H9 (cell line): ENCODE measurements at regions not wholly inside any gene's neighbourhood (a gene's known extent, or its start where the extent isn't known, plus 50 kb on each side); places are given as distances from the start of the nearest gene placed in this dataset.

Source experiments
- DNase-seq: peaks from one replicate; pipeline ENCODE4 v3.0.0-alpha.2; 2017
- H2AFZ ChIP-seq: one replicate; pipeline ENCODE4 v1.6.1; 2013; ENCODE audit warnings: mild to moderate bottlenecking, low read length, control low read depth, moderate library complexity
- H2AK5ac ChIP-seq: 2 replicates; pipeline ENCODE4 v1.6.1; 2013; ENCODE audit warnings: low read length, control low read depth, mixed read lengths; ENCODE audit not compliant: insufficient read length
- H2BK120ac ChIP-seq: one replicate; pipeline ENCODE4 v1.6.1; 2013; ENCODE audit warnings: low read depth, mild to moderate bottlenecking, low read length, control low read depth, inconsistent platforms; ENCODE audit not compliant: poor library complexity, severe bottlenecking
- H2BK12ac ChIP-seq: 2 replicates; pipeline ENCODE4 v1.6.1; 2013; ENCODE audit warnings: low read length, control low read depth, mixed read lengths, low read depth; ENCODE audit not compliant: insufficient read length
- H2BK15ac ChIP-seq: 2 replicates; pipeline ENCODE4 v1.6.1; 2013; ENCODE audit warnings: low read depth, low read length, control low read depth
- H2BK20ac ChIP-seq: one replicate; pipeline ENCODE4 v1.6.1; 2013; ENCODE audit warnings: low read depth, mild to moderate bottlenecking, low read length, control low read depth, inconsistent platforms; ENCODE audit not compliant: poor library complexity, severe bottlenecking
- H2BK5ac ChIP-seq: 2 replicates; pipeline ENCODE4 v1.6.1; 2013; ENCODE audit warnings: low read length, control low read depth, mixed read lengths; ENCODE audit not compliant: insufficient read length
- H3K14ac ChIP-seq: 2 replicates; pipeline ENCODE4 v1.6.1; 2013; ENCODE audit warnings: low read length, control low read depth; ENCODE audit not compliant: insufficient read depth
- H3K18ac ChIP-seq: 2 replicates; pipeline ENCODE4 v1.6.1; 2013; ENCODE audit warnings: low read depth, mild to moderate bottlenecking, mixed read lengths, low read length, control low read depth; ENCODE audit not compliant: insufficient read length
- H3K23ac ChIP-seq: 2 replicates; pipeline ENCODE4 v1.6.1; 2013; ENCODE audit warnings: low read length, control low read depth, mixed read lengths, low read depth; ENCODE audit not compliant: insufficient read length
- H3K23me2 ChIP-seq: 2 replicates; pipeline ENCODE4 v1.6.1; 2013; ENCODE audit warnings: low read depth, mild to moderate bottlenecking, mixed read lengths, low read length, control low read depth; ENCODE audit not compliant: insufficient read length, poor library complexity, severe bottlenecking
- H3K27ac ChIP-seq: 2 replicates; pipeline ENCODE4 v1.5.1; 2013; ENCODE audit warnings: low read length, control low read depth, mixed read lengths, low read depth; ENCODE audit not compliant: insufficient read length
- H3K27me3 ChIP-seq: 2 replicates; pipeline ENCODE4 v1.6.1; 2013; ENCODE audit warnings: low read length, control low read depth, inconsistent platforms; ENCODE audit not compliant: insufficient read depth
- H3K4ac ChIP-seq: 2 replicates; pipeline ENCODE4 v1.6.1; 2013; ENCODE audit warnings: low read depth, mild to moderate bottlenecking, control low read depth, inconsistent platforms, low read length, moderate library complexity
- H3K4me1 ChIP-seq: 2 replicates; pipeline ENCODE4 v1.6.1; 2013; ENCODE audit warnings: low read length, control low read depth, inconsistent platforms; ENCODE audit not compliant: insufficient read depth
- H3K4me2 ChIP-seq: 2 replicates; pipeline ENCODE4 v1.6.1; 2013; ENCODE audit warnings: low read length, control low read depth, mixed read lengths; ENCODE audit not compliant: insufficient read length, insufficient read depth
- H3K56ac ChIP-seq: 2 replicates; pipeline ENCODE4 v1.6.1; 2013; ENCODE audit warnings: low read depth, mild to moderate bottlenecking, mixed read lengths, low read length, control low read depth; ENCODE audit not compliant: insufficient read length
- H3K79me1 ChIP-seq: 2 replicates; pipeline ENCODE4 v1.6.1; 2013; ENCODE audit warnings: low read depth, mild to moderate bottlenecking, moderate library complexity, low read length, control low read depth, inconsistent platforms; ENCODE audit not compliant: insufficient read depth, poor library complexity, severe bottlenecking
- H3K79me2 ChIP-seq: 2 replicates; pipeline ENCODE4 v1.6.1; 2013; ENCODE audit warnings: low read length, control low read depth, inconsistent platforms; ENCODE audit not compliant: insufficient read depth
- H3K9ac ChIP-seq: 2 replicates; pipeline ENCODE4 v1.6.1; 2013; ENCODE audit warnings: low read length, control low read depth, mixed read lengths; ENCODE audit not compliant: insufficient read length; ENCODE audit errors: extremely low read depth
- H3K9me3 ChIP-seq: one replicate; pipeline ENCODE4 v1.6.1; 2013; ENCODE audit warnings: low read depth, low read length, inconsistent platforms; ENCODE audit not compliant: control insufficient read depth
- H3T11ph ChIP-seq: one replicate; pipeline ENCODE4 v1.6.1; 2013; ENCODE audit warnings: mild to moderate bottlenecking, low read length, control low read depth, inconsistent platforms
- H4K20me1 ChIP-seq: one replicate; pipeline ENCODE4 v1.6.1; 2013; ENCODE audit not compliant: control insufficient read depth, insufficient read length, insufficient read depth
- H4K5ac ChIP-seq: 2 replicates; pipeline ENCODE4 v1.6.1; 2013; ENCODE audit warnings: low read depth, mild to moderate bottlenecking, mixed read lengths, low read length, control low read depth; ENCODE audit not compliant: insufficient read length
- H4K8ac ChIP-seq: replicated peaks from 2 replicates; pipeline ENCODE4 v1.6.1; 2013; ENCODE audit warnings: low read length, control low read depth, mixed read lengths, low read depth; ENCODE audit not compliant: insufficient read length
- H4K91ac ChIP-seq: 2 replicates; pipeline ENCODE4 v1.6.1; 2013; ENCODE audit warnings: low read depth, mild to moderate bottlenecking, moderate library complexity, mixed read lengths, low read length, control low read depth; ENCODE audit not compliant: insufficient read length
- H3K27ac Mint-ChIP-seq, 3 experiments: 2 replicates in 2 of 3; 3 replicates in 1 of 3; pipeline ENCODE4 v1.8.0; 2020 to 2021; ENCODE audit warnings: mixed read lengths in 3 of 3, mild to moderate bottlenecking in 1 of 3, moderate library complexity in 1 of 3
- H3K27me3 Mint-ChIP-seq: 2 replicates; pipeline ENCODE4 v1.8.0; 2021; ENCODE audit warnings: low read depth, mild to moderate bottlenecking, moderate library complexity, mixed read lengths
- H3K36me3 Mint-ChIP-seq, 3 experiments: 2 replicates in 2 of 3; 3 replicates in 1 of 3; pipeline ENCODE4 v1.8.0; 2020 to 2021; ENCODE audit warnings: low read depth in 3 of 3, mixed read lengths in 3 of 3; ENCODE audit not compliant: insufficient read depth in 1 of 3
- H3K4me1 Mint-ChIP-seq, 2 experiments: 2 replicates each; pipeline ENCODE4 v1.8.0; 2020; ENCODE audit warnings: mixed read lengths in 2 of 2
- H3K4me3 Mint-ChIP-seq, 2 experiments: 2 replicates in 1 of 2; 3 replicates in 1 of 2; pipeline ENCODE4 v1.8.0; 2020 to 2021; ENCODE audit warnings: mild to moderate bottlenecking in 2 of 2, mixed read lengths in 2 of 2, moderate library complexity in 1 of 2
- H3K9me3 Mint-ChIP-seq, 2 experiments: 2 replicates in 1 of 2; 3 replicates in 1 of 2; pipeline ENCODE4 v1.8.0; 2020; ENCODE audit warnings: mild to moderate bottlenecking in 2 of 2, mixed read lengths in 2 of 2, moderate library complexity in 1 of 2
- CTCF ChIP-seq: fragments of 200-600 bp; sonication (generic); conservative IDR thresholded peaks from 3 replicates; pipeline ENCODE4 v1.8.0; 2021; ENCODE audit warnings: antibody characterized with exemption, mild to moderate bottlenecking
- WGBS: extraction: QIAGEN DNeasy Blood & Tissue Kit; methylation state at CpG from one replicate; pipeline ENCODE4 v1.1.7; 2013; ENCODE audit warnings: missing lambda C conversion rate, low lambda C conversion rate, mixed read lengths; ENCODE audit not compliant: insufficient read length; ENCODE audit errors: extremely low coverage; 5-methylcytosine and 5-hydroxymethylcytosine counted together

- Histone ChIP-seq H3K14ac (no peak overlapping the region), H2AFZ (no peak overlapping the region), H3K9me3 (no peaks in the 10 kb centered on the region), H3K27me3 (no peaks in the 10 kb centered on the region), H2BK20ac (no peak overlapping the region), H3K79me2 (no peaks in the 10 kb centered on the region), H2AK5ac (no peak overlapping the region), H2BK15ac (no peak overlapping the region), H4K5ac (no peak overlapping the region), H4K20me1 (no peaks in the 10 kb centered on the region), H3T11ph (no peak overlapping the region), H3K23me2 (no peaks in the 10 kb centered on the region), H3K4me1 (no peaks in the 10 kb centered on the region), H4K91ac (no peak overlapping the region), H3K4me2 (no peak overlapping the region), H2BK120ac (no peak overlapping the region), H3K27ac (no peak overlapping the region), H4K8ac (no peak overlapping the region), H3K18ac (no peak overlapping the region), H3K56ac (no peak overlapping the region), H3K23ac (no peak overlapping the region), H3K9ac (no peak overlapping the region), H2BK12ac (no peak overlapping the region), H3K4ac (no peak overlapping the region; the same call in 1 of the 2 replicates), H2BK5ac (no peak overlapping the region), H3K79me1 (no peaks in the 10 kb centered on the region)
- TF ChIP-seq CTCF, result no peak
- H3K36me3 Mint-ChIP-seq, result no peaks in the 10 kb centered on the region
- H3K4me3 Mint-ChIP-seq, result no peak overlapping the region
- DNase-seq, result no peak
- H3K4me1 Mint-ChIP-seq, result peaks cover 0 to 3% of the 10 kb centered on the region in 2 experiments; a peak in 1 of 4 replicates
- H3K9me3 Mint-ChIP-seq, result peaks cover 2% of the 10 kb centered on the region in 2 experiments; a peak in 4 of 5 replicates
- H3K27me3 Mint-ChIP-seq, result peaks cover 5% of the 10 kb centered on the region
- no peak overlapping the region for H3K27ac Mint-ChIP-seq
- no CpG with 5 or more reads among the region's 2 CpGs for WGBS
Observed at GRCh38 chr7:156516791-156517378, 123.7 kb upstream of the RNF32 start.
